ENCODE measurements at regions not wholly inside any gene's neighbourhood (a gene's known extent, or its start where the extent isn't known, plus 50 kb on each side); places are given as distances from the start of the nearest gene placed in this dataset.

DNA sequence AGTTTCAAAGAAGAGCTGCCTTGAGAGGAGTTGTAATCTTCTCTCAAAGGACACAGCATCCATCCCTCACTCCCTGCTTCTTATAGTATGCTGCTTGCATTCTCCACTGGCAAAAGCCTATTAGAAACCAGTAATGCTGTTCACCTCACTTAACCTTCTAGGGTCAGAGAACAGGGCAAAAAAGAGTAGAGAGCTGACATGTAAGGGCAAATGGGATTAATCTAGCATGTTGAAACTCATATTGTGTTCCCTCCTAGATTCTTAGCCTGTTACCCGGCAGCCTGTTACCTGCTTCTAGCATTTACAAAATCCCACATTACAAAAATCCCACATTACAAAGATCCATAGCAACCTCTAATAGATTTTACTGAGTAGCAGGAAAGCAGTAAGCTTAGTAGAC, 244.7 kb downstream of the SLC7A11 start (continued):
- TF ChIP-seq, protein P1, sequence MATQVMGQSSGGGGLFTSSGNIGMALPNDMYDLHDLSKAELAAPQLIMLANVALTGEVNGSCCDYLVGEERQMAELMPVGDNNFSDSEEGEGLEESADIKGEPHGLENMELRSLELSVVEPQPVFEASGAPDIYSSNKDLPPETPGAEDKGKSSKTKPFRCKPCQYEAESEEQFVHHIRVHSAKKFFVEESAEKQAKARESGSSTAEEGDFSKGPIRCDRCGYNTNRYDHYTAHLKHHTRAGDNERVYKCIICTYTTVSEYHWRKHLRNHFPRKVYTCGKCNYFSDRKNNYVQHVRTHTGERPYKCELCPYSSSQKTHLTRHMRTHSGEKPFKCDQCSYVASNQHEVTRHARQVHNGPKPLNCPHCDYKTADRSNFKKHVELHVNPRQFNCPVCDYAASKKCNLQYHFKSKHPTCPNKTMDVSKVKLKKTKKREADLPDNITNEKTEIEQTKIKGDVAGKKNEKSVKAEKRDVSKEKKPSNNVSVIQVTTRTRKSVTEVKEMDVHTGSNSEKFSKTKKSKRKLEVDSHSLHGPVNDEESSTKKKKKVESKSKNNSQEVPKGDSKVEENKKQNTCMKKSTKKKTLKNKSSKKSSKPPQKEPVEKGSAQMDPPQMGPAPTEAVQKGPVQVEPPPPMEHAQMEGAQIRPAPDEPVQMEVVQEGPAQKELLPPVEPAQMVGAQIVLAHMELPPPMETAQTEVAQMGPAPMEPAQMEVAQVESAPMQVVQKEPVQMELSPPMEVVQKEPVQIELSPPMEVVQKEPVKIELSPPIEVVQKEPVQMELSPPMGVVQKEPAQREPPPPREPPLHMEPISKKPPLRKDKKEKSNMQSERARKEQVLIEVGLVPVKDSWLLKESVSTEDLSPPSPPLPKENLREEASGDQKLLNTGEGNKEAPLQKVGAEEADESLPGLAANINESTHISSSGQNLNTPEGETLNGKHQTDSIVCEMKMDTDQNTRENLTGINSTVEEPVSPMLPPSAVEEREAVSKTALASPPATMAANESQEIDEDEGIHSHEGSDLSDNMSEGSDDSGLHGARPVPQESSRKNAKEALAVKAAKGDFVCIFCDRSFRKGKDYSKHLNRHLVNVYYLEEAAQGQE (IDR thresholded peaks at IDR 0.05; ENCODE audit: unreplicated experiment) = no peak
- TF ChIP-seq POLR2AphosphoS5 (IDR thresholded peaks at IDR 0.05; ENCODE audit: low read depth) (no peak), STAT1 (IDR thresholded peaks at IDR 0.05; ENCODE audit: unreplicated experiment) (no peak)

DNA sequence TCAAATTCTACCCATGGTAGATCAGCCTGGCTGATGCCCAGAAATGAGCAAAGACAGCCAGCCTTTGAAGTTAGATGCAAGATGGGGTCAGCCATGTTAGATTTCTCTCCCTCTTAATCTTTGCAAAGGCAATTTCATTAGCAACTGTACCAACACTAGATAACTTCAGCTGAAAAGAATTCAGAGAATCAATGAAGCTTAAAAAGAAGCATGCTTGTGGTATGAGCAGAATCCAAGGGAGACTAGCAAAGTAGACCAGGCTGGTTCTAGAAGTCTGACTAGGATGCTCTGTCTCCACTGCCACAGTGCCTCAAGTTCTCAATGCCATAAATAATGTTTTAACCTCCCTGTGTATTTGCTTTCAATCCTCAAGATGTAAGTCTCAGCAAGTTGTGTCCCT, 247.3 kb downstream of the SLC7A11 start:
- H3K27me3 ChIP-seq (ENCODE audit: insufficient read depth) = no peaks in the 10 kb centered on the region
- no peaks in the 10 kb centered on the region for H3K27me3 Mint-ChIP-seq (ENCODE audit: insufficient read depth, low read depth, poor library complexity)
- ATAC-seq = no peak
- H3F3A ChIP-seq (replicated peaks; ENCODE audit: low read depth) = no peaks in the 10 kb centered on the region
- H3K27ac ChIP-seq (ENCODE audit: low read depth) = no peak overlapping the region
- H3K79me2 ChIP-seq (replicated peaks; ENCODE audit: insufficient read depth) = no peaks in the 10 kb centered on the region
- no peaks in the 10 kb centered on the region for H3K4me1 Mint-ChIP-seq
- no peak overlapping the region for H3K4me2 ChIP-seq
- H3K4me3 ChIP-seq = no peak overlapping the region
- H3K4me1 ChIP-seq (ENCODE audit: insufficient read depth) = no peaks in the 10 kb centered on the region
- no peak for DNase-seq (ENCODE audit: low spot score)
- no peak overlapping the region for H3K4me3 Mint-ChIP-seq
- H4K20me1 ChIP-seq (replicated peaks; ENCODE audit: insufficient read depth) = no peaks in the 10 kb centered on the region
- no peaks in the 10 kb centered on the region for H3K36me3 ChIP-seq (ENCODE audit: insufficient read depth)
- H3K9me3 Mint-ChIP-seq = no peaks in the 10 kb centered on the region
- TF ChIP-seq CREB1 (CRISPR knock-in tag; IDR thresholded peaks at IDR 0.05; ENCODE audit: low read depth) (no peak), ZNF114 (CRISPR knock-in tag; IDR thresholded peaks at IDR 0.05) (no peak)
- no peaks in the 10 kb centered on the region for H3K9me2 ChIP-seq (ENCODE audit: insufficient read depth)
- H3K27ac Mint-ChIP-seq = no peak overlapping the region
- no peak overlapping the region for H2AFZ ChIP-seq
- no peaks in the 10 kb centered on the region for H3K36me3 Mint-ChIP-seq (ENCODE audit: low read depth)

DNA sequence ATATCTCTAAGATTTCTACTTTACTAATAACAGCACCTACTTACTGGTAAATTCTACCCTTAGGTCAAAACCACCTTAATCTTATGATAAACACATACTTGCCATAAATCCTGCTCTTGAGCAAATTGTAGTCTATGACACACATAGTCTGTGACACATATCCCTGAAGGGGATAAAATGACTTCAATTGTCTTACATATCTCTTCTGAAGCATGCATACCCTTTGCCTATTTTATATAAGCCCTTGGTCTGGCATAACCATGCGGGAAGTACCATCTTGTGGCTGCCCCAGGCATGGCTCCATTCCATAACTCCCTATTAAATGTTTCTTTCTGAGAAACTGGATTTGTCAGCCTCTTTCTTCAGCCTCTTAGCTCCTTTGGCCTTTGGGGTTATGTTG, 248.9 kb downstream of the SLC7A11 start:
- H3K4me3 ChIP-seq = no peak overlapping the region
- H3K9me2 ChIP-seq (ENCODE audit: insufficient read depth) = no peaks in the 10 kb centered on the region
- H4K20me1 ChIP-seq (replicated peaks; ENCODE audit: insufficient read depth) = no peaks in the 10 kb centered on the region
- H3K4me1 Mint-ChIP-seq = no peaks in the 10 kb centered on the region
- no peaks in the 10 kb centered on the region for H3K27me3 ChIP-seq (ENCODE audit: insufficient read depth)
- H3K4me2 ChIP-seq = no peak overlapping the region
- H3K9me3 Mint-ChIP-seq = no peaks in the 10 kb centered on the region
- H3K27ac ChIP-seq (ENCODE audit: low read depth) = no peak overlapping the region
- H3K36me3 ChIP-seq (ENCODE audit: insufficient read depth) = no peaks in the 10 kb centered on the region
- H3K4me3 Mint-ChIP-seq = no peak overlapping the region
- no peak for ATAC-seq
- H2AFZ ChIP-seq = no peak overlapping the region
- no peaks in the 10 kb centered on the region for H3F3A ChIP-seq (replicated peaks; ENCODE audit: low read depth)
- H3K27me3 Mint-ChIP-seq (ENCODE audit: insufficient read depth, low read depth, poor library complexity) = no peaks in the 10 kb centered on the region
- no peak overlapping the region for H3K27ac Mint-ChIP-seq
- no peaks in the 10 kb centered on the region for H3K79me2 ChIP-seq (replicated peaks; ENCODE audit: insufficient read depth)
- H3K4me1 ChIP-seq (ENCODE audit: insufficient read depth) = no peaks in the 10 kb centered on the region
- no peak for DNase-seq (ENCODE audit: low spot score)
- no peaks in the 10 kb centered on the region for H3K36me3 Mint-ChIP-seq (ENCODE audit: low read depth)
- TF ChIP-seq, protein P2, sequence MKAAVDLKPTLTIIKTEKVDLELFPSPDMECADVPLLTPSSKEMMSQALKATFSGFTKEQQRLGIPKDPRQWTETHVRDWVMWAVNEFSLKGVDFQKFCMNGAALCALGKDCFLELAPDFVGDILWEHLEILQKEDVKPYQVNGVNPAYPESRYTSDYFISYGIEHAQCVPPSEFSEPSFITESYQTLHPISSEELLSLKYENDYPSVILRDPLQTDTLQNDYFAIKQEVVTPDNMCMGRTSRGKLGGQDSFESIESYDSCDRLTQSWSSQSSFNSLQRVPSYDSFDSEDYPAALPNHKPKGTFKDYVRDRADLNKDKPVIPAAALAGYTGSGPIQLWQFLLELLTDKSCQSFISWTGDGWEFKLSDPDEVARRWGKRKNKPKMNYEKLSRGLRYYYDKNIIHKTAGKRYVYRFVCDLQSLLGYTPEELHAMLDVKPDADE (IDR thresholded peaks at IDR 0.05) = no peak
- TF ChIP-seq ZNF114 (CRISPR knock-in tag; IDR thresholded peaks at IDR 0.05) = no peak
- TF ChIP-seq, protein P1 (IDR thresholded peaks at IDR 0.05; ENCODE audit: unreplicated experiment) = no peak
